ENCODE measurements at regions not wholly inside any gene's neighbourhood (a gene's known extent, or its start where the extent isn't known, plus 50 kb on each side); places are given as distances from the start of the nearest gene placed in this dataset.
A peak's percentile ranks its signal among the peaks of the same experiment; 100 is the strongest.

DNA sequence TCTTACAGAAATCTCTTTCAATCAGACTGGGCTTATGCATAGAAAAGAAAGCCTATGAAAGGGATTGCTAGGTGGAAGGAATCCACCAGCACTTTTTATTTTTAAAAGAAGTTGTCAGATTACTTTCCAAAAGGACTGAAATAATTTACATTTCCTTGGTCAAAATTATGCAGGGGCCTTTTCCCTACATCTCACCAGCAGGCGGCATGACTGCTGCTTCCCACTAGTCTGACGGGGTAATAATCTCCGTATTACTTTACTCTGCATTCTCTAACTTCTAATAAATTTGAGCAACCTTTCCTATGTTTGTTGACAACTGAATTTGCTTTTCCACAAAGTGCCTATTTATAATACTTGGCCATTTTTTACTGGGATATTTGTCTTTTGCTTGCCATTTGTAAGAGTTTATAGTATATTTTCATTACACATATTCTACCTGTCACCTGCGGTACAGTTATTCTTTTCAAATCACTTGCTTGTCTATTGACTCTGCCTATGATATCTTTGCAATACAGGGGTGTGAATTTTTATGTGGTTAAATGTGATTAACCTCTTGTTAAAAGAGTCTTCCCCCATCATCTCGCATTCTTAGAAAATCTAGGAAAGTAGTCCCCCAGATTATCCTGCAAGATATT, 51.9 kb upstream of the USP47 start:
- intact Hi-C loops (cut with DNase I): loop anchor here (2.0 to 10.0 kb wide), 3 partner anchors 168 to 1015 kb away; partner anchors contain the start of gene GALNT18
- DNase-seq: peak in 2 of 10 donors; percentile 58

DNA sequence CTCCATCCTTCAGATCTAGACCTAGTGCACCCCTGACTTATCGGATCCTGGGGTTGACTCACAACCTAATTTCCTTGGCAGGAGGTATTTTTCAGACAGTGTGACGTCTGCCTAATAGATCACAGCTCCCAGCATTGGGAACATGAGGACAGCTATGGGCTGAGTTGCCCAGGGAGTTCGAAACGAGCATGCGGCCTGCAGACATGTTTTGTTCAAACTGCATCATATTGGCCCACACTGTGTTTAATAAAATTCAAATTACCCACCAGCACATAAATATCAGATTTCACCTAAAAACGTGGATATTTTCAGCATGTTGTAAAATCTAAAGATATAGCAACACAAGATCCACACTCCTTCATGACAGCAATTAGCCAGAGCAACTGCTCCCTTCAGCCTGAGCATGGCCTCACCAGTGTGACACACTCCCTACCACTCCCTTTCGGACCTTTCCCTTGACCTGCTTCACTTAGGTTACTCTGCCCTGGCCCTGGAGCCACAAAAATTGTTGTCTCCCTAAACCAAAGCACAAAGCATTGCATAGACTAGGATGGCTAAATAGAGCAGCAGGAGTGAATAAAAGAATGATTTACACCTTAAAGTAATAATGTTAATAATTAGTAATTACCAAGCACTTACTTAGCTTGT, 53.6 kb upstream of the USP47 start:
- intact Hi-C loops (cut with DNase I): loop anchor here (2.0 to 10.0 kb wide), 3 partner anchors 166 to 1013 kb away; partner anchors contain the start of gene GALNT18
- DNase-seq: peak in 3 of 10 donors; percentile 17 to 76 (median 68)

DNA sequence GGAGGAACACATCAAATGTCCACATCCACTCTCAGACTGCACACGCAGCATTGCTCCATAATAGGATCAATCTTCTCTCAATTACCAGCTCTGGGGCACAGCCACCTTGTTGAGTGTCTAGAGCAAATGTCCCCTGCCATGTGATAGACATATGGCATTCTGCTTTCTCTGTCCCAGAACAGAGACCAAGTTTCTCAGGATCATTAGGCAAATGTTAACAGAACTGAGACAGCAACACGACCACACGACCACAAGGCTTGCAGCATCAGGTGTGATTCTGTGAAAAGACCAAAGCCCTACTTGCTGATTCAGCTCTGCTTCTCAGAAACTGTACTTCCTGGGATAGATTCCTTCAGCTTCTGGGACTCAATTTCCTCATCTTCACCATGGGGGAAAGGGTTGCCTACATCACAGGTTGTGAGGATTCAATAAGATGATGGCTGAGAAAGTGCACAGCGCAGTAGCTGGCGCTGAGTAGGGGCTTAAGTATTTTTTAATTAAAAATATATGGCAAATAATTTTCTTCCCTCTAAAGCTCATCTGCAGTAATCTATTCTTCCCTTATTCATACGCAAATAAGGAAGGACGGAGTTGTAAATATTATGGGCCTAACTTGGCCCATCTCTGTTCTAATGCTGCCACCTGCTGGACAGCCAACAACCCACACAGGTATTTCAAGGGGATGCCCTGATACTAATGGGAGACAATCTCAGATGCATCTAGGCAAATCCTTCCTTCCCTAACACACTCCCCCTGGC, 54.3 kb upstream of the USP47 start:
- DNase-seq: peak; percentile 54 to 95 (median 84)
- intact Hi-C loops (cut with DNase I): loop anchor here (1.0 to 10.0 kb wide), 5 partner anchors 165 to 1013 kb away; partner anchors contain the start of gene GALNT18

DNA sequence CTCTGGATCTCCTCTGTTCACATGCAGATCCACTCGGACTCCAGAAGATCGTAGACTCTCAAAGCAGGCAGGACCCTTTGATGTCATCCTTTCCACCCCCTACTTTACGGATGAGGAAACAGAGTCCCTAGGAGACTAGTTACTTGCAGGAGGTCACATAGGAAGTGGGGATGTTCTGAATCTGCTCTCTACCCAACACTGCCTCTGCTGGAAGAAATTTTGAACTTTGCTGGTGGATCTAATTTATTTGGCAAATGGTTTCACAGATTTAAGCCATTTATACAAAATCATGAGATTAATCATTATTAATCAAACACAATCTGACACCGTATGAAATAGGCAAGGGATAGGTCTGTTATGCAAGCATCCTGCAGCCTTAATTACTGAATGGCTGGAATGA, 55.0 kb upstream of the USP47 start:
- DNase-seq: no peak
- intact Hi-C loops (cut with DNase I): loop anchor here (1.0 to 10.0 kb wide), 4 partner anchors 164 to 1012 kb away; partner anchors contain the start of gene GALNT18

- DNase-seq: no peak
- intact Hi-C loops (cut with DNase I): loop anchor here (2.0 to 10.0 kb wide), 3 partner anchors 164 to 1011 kb away; partner anchors contain the start of gene GALNT18
Observed at GRCh38 chr11:11786234-11786633, 55.5 kb upstream of the USP47 start.

DNA sequence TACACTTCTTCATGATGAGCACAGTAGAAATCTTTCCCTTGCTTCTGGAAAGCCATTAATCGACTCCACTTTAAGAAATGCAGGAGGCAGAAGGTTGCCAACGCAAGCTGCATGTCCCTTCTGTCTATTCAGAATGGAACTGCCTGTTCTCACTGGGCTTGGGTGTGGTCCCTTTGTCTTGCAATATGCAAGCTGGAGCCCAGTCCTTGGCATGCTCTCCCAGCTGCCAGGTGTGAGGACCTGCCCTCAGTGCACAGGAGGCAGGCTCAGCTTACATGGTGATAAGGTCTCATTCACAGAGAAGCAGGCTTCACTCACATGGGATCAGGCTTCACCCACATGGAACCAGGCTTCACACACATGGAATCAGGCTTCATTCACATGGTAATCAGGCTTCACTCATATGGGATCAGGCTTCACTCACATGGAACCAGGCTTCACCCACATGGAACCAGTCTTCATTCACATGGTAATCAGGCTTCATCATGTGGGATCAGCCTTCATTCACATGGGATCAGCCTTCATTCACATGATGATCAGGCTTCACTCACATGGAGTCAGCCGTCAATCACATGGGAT, 59.2 kb upstream of the USP47 start:
- intact Hi-C loops (cut with DNase I): loop anchor here (10.0 kb wide), 1 partner anchor 1008 kb away; no protein-coding TSS in a partner anchor
- DNase-seq: no peak

DNA sequence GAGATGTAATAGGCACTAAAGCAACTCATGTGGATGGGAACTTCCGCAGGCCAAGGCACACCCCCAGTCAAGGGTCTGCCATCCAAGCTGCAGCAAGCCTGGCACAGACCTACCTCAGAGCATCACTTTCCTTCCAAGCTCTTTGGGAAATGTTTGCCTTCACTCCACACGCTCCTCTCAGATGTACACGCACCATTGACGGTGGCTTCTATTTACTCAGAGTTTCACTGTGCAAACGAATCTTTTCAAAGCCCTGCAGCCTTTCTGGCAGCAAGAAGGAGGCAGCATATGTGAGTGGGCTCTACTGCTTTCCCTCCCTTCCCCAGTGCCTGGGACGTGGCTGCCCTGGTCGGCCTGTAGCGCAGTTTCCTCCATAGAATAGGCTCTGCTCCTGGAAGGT, 60.9 kb upstream of the USP47 start:
- no peak for DNase-seq
- intact Hi-C loops (cut with DNase I): loop anchor here (10.0 kb wide), 1 partner anchor 1006 kb away; no protein-coding TSS in a partner anchor

DNA sequence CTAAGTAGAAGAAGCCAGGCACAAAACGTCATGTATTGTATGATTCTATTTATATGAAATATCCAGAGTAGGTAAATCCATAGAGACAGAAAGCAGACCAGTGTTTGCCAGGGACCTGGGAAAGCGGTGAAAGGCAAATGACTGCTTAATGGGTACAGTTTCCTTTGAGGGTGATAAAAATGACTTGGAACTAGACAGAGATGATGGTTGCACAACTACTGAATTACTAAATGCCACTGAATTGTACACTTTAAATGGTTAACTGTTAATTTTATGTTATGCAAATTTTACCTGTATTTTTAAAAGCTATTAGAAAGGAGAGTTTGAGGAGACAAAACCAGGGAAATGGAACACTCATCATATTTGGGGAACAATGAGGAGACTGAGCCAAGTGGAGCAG, 61.8 kb upstream of the USP47 start:
- intact Hi-C loops (cut with DNase I): loop anchor here (10.0 kb wide), 2 partner anchors 135 to 1005 kb away; no protein-coding TSS in a partner anchor
- DNase-seq: no peak

DNA sequence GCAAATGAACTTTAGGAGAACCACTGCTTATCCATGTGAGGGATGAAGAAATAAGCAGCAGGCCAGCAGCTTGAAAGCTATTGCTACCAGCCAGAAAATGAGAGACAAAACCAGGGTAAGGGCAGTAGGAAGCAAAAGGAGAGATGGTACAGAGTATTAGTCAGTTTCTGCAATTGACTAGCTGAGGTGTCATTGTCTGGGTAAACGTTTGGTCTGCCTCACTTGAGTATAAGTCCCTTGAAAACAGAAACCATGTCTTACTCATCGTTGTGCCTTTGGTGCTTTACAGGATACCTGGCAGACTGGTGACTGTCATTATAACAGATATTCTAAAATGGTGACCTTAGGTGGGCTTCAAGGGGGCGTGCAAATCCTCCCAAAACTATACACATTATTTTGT, 63.9 kb upstream of the USP47 start:
- intact Hi-C loops (cut with DNase I): loop anchor here (10.0 kb wide), 1 partner anchor 133 kb away; no protein-coding TSS in a partner anchor
- no peak for DNase-seq

DNA sequence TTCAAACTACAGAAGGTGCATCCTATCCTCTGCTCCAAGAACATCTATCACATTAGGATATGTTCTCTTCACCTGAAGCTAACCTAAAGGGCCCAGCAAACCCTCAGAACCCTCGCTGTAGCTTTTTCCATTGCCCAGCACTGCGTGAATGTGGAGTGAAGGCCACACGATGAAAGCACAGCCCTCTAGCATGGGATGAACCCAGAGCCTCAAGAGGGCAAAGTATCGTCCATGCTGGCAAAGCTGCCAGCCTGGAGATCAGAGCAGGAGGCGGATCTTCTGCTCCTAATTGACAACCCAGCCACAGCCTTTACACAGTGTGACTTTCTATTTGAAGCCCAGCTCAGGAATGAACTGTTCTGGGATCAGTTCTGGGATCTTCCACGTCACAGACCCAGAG, 65.1 kb upstream of the USP47 start:
- intact Hi-C loops (cut with DNase I): loop anchor here (10.0 kb wide), 1 partner anchor 132 kb away; no protein-coding TSS in a partner anchor

GRCh38 chr11:11774928-11775327, 66.8 kb upstream of the USP47 start:
- no peak for DNase-seq
- intact Hi-C loops (cut with DNase I): loop anchor here (10.0 kb wide), 1 partner anchor 130 kb away; no protein-coding TSS in a partner anchor

More for the DNA sequence above, 65.1 kb upstream of the USP47 start:
- no peak for DNase-seq

DNA sequence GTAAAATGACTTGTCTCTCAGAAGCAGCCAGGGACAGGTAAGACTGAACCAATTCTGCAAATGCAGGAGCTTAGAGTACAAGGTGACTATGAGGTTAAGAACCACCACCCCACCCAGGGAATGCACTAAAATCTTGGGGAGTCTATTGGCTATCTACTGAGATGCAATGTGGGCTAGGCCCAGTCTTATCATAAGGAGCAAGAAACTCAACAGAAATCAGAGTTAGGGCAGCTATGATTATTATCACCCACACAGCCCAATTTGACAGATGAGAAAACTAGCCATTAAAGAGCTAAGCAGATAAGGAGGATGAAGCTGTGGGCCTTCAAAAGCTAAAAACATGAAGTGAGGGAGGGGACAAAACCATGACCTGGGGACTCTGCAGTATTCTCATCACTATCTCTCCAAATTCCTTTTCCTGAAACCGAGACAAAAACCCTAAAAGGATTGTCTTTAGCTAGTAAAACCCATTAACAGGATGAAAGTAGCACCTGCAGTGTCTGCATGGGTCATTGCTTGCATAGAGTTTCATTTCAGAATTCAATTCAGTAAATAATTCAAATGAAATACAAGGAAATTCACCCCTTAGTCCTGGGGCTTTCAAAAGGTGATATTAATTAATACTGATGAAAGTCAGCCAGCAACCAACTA, 68.8 kb upstream of the USP47 start:
- DNase-seq: no peak
- intact Hi-C loops (cut with DNase I): loop anchor here (10.0 kb wide), 1 partner anchor 128 kb away; no protein-coding TSS in a partner anchor

GRCh38 chr11:11770921-11771486, 70.8 kb upstream of the USP47 start:
- no peak for DNase-seq
- intact Hi-C loops (cut with DNase I): loop anchor here (10.0 kb wide), 1 partner anchor 126 kb away; no protein-coding TSS in a partner anchor

GRCh38 chr11:11770296-11770695, 71.5 kb upstream of the USP47 start:
- no peak for DNase-seq
- intact Hi-C loops (cut with DNase I): loop anchor here (10.0 kb wide), 1 partner anchor 125 kb away; no protein-coding TSS in a partner anchor

DNA sequence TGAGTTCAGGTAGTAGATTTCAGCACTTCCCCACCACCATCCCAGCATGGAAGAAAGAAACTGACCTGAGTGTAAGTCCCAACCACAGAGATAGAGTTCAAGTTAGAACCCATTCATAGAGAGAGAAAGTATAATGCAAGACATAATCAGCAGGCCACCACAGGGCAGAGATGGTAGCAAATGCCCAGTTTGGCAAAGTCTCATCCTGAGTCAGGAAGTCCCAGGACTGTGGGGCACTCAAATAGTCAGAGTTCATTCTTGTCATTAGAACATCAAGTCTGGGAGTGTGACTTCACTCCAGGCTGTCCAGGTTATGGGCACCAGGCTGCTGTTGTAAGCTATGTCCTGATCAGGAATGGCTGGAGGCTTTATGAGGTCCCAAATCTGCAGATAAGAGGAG, 72.0 kb upstream of the USP47 start:
- intact Hi-C loops (cut with DNase I): loop anchor here (10.0 kb wide), 1 partner anchor 125 kb away; no protein-coding TSS in a partner anchor
- no peak for DNase-seq

GRCh38 chr11:11769362-11769761, 72.4 kb upstream of the USP47 start:
- intact Hi-C loops (cut with DNase I): no loop called here
- DNase-seq: no peak

GRCh38 chr11:11764423-11764803, 77.4 kb upstream of the USP47 start:
- intact Hi-C loops (cut with DNase I): no loop called here
- no peak for DNase-seq

GRCh38 chr11:11763796-11764422, 77.9 kb upstream of the USP47 start:
- no peak for DNase-seq
- intact Hi-C loops (cut with DNase I): no loop called here

DNA sequence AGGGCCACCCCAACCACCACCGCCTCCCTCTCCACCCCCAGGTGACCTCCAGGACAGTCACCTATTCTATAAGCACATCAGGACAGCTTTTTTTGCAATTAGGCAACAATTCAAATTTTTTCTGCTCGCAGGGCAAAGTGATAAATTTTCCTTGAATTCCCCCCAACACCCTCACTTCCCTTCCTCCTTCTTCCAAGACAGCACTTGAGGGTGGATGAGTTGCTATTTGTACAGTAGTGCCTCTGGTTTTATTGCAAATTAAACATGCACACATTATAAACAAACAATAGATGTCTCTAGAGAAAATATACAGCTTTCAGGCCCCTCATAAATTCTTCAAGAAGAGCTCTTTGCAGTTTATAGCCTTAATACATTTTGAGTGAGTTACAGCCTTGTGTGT, 80.9 kb upstream of the USP47 start:
- intact Hi-C loops (cut with DNase I): no loop called here
- DNase-seq: no peak
